CD4-positive, alpha-beta T cell treated with Interleukin-21 for 1 hour (primary cell): ENCODE measurements at regions not wholly inside any gene's neighbourhood (a gene's known extent, or its start where the extent isn't known, plus 50 kb on each side); places are given as distances from the start of the nearest gene placed in this dataset.
A peak's percentile ranks its signal among the peaks of the same experiment; 100 is the strongest.

Source experiments
- DNase-seq: peaks from one replicate; pipeline ENCODE4 v3.0.0-alpha.2; 2020

DNA sequence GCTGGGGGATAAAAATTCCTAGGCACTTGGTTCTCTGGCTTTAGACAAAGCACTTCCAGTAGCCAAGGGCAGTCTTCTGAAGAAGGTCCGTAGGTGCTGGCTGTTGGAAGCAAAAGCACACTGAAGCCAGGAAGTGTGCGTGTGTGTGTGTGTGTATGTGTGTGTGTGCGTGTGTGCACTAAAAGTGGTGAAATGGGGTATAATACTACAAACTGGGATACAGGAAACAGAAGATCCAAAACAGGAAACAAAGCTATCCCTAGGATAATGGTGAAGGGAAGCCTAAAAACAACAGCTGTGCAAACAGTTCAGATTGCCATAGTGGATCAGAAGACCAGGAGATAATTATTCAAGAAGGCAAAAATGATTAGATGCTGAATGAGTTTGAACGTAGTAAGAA lies 103.4 kb downstream of the IL20RB start:
- DNase-seq, result no peak

DNA sequence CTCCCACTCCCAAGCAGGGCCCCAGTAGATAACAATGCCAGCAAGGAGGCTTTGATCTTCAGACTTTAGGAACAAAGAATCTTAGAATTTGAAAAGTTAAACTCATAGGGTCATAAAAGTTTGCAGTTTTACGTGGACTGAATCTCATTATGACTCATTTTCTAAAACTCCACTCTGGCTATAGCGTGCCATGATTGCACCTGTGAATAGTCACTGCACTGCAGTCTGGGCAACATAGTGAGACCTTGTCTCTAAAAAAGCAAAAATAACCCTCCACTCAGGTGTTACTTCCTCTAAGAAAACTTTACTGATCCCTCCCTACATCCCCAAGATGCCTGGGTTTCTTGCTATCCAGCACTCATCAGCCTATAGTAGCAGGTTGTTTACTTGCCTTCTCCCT lies 104.5 kb downstream of the IL20RB start:
- no peak for DNase-seq

DNA sequence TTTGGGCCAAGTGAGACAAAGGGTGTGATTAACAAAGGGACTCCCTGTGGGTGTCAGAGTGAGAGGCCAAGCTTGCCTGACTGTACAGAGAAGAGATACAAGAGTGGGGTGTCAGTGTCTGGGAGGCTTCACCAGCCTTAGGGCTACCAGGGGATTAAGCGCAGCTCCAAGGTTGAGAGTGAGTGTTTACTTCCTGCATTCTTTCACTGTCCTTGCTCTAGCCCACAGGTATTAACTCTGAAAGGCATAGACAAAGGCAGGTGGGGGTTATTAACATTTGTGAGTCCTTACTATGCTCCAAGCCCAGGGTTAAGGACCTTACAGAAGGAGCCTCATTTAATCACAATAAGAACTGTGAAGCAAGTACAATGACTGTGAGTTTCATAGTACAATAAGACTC lies 107.6 kb downstream of the IL20RB start:
- no peak for DNase-seq

DNA sequence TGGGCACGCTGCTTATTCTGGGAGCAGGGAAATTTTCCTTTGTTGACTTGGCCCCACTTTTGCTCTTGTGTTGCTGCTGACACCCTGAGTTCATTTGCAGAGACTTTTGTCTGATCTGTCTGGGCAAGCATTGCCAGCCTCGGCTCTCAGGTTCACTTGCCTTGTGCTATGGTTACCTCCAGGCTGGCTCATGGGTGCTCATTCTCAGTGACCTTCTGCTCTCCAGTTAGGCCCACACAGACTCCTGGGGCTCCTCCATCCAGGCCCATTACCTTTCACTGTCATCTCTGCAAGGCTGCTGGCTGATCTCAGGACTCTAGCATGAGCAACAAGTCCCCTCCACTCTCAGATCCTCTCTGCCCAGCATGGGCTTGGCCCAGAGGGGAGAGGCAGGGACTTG lies 108.3 kb downstream of the IL20RB start:
- no peak for DNase-seq

DNA sequence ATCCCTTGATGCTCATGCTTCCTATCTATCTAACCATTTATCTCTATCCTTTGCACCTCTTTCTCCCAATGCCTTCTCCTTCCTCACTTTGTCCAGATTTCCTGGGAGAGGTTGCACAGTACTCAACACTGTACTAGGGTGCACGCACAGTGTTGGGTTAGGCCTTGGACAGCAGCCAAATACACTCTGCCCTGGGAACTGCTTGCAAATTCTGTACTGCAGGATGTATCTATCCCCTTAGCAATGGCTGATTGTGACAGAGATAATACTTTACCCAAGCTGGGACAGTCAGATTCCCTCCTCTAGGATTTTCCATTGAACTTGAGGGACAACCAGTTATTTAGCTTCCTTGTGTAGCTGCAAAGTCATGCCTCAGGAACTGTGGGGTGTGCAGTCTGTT lies 113.3 kb downstream of the IL20RB start:
- no peak for DNase-seq

DNA sequence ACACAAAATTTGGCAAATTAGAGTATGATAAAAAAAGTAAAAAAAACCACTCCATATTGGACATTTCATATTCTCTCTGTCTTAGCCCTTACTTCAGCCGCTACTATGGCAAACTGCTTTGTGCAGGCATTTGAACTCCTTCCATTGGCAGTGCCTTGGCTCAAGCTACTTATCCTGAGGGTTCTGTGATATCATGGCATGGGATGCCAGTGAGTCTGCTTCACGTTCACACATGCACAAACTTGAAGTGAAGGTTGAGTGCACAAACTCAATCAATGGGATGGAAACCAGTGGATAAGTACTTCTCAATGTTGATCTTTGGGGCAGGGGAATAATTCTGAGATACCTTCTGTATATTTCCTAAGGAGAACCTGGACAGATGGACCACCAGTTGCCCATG lies 117.2 kb downstream of the IL20RB start:
- DNase-seq, result no peak

DNA sequence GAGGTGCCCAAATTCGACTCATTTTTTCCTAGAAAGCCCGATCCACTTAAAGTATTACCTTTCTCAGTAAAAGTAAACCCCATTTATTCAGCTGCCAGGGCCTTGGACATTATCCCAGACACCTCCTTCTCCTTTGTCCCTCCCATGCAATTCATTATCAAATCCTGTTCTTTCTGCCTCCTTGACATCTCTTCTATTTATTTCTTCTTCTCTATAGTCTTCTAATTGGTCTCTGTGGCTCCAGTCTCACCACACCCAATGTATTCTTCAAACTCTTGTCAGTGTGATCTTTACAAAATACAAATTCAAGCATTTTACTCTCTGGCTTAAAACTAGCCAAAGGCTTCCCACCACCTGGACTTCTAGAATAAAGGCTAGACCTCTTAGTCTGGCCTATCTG lies 120.3 kb downstream of the IL20RB start:
- DNase-seq, result no peak

DNA sequence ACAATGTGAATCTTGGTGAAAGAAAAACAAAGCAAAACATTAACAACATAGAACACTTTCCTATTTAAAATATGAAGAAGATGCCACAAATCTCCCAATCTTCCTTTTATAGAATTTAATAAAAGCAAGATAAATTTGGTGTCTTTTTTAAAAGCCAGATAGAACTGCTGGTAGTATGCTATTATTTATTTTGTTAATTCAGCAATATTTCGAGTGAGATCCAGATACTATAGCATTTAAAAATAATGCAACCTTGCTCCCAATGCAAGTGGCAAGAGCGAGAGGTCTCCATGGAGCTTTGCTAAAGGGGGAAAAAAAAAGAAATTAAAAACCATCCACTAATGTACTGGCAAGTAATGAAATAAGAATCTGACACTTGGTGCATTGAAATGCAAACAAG lies 121.8 kb downstream of the IL20RB start:
- DNase-seq, result no peak

DNA sequence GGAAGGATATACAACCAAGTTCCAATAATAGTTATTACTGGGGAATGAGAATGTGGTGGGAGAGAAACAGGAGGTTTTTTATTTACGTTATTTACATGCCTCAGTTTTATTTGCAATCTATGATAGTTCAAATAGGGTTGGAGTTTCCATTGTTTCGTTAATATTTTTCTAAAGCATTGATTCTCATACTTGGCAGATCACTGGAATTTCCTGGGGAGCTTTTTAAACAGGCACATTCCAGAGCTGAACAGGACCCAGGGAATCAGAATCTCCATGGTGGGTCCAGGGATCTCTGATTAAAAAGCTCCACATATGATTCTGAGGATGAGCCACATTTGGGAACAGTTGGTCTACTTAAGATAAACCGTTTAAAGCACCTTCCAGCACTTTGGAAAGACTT lies 123.9 kb downstream of the IL20RB start:
- DNase-seq, result no peak

DNA sequence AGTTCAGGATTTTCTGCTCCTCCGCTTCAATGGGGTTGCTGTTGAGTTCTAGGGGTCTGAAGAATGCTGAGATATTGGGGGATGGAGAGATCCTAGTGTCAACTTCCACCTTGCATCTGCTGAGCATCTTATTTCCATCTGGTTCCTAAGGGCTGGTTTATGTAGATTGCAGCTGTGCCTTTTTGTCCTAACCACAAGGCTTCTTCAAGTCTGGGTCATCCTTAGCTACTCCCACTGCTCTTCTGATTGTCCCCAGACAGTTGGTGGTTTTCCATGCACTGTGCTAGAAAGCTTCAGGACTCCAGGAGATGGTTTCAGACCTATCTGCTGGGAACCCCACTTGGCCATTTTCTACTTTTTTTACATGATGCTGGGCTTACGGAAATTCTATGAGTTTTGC lies 125.0 kb downstream of the IL20RB start:
- DNase-seq, result no peak

DNA sequence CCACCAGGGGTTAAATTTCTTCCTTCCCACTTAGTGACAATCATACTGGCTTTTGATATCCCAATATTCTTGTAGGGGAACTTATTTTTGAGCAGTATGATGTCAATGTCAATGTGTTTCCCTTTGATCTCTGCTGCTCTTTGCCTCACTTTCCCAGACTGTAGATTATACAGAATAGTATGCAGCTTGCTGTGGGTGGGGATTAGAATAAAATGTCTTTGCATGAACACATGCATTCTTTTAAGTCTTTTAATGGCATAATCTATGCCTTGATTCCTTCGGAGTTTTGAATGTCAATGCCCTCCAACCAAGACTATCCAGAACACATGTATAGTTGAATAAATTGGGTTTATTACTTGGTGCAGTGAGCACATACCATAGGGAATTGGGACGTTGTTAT lies 125.5 kb downstream of the IL20RB start:
- DNase-seq, result no peak

DNA sequence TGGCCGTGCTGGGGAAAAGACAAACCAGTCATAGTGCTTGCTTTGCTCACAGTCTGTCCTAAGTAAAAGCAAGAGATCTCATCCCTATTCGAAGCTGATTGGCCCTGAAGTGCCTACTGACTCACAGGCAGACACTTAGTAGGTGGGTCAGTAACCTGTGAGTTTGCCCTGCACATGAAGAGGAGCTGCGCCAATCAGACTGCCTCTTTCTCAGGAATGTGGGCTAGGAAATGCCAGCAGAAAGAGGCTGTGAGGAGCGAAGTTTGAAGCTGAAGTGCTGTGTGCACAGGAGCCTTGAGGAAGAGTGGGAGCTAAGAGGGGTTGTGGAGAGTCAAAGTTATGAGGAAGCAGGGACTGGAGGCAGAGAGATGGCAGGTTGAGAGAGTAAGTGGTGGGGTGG lies 126.8 kb downstream of the IL20RB start:
- DNase-seq, result no peak

DNA sequence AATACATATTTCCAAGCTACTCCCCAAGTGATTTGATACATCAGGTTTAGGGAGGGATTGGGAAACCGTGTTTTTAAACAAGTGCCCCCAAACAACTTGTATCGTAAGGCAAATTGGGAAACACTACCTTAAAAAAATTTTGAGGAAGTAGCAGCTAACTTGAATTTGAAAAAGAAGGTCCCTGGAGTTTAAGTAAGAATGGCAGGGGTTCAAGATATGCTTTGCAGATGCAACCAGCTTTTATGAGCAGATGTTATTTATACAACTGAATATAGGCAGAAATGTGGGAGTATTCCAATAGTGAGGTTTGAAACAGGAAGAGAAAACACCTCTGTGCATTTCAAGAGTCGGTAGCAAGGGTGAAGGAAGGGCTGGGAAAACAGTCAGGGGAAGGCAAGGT lies 139.6 kb downstream of the IL20RB start:
- no peak for DNase-seq

DNA sequence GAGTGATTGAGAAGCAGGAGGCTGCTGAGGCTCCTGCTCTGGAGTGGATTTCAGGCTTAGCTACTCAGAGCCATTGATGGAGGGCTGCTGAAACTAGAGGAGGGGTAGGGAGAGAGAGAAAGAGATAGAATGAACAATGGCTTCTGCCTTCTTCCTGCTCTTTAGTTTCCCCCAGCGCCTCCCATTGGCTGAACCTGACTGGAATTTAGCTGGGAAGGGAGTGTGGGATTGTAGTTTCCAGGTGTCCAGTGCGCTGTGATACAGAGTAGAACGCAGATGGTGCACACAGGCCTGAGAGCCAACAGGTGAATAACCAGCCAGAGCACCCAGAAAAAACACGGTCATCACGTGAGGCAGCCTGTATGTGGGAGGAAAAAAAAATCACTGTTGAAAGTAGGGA lies 140.1 kb downstream of the IL20RB start:
- no peak for DNase-seq

DNA sequence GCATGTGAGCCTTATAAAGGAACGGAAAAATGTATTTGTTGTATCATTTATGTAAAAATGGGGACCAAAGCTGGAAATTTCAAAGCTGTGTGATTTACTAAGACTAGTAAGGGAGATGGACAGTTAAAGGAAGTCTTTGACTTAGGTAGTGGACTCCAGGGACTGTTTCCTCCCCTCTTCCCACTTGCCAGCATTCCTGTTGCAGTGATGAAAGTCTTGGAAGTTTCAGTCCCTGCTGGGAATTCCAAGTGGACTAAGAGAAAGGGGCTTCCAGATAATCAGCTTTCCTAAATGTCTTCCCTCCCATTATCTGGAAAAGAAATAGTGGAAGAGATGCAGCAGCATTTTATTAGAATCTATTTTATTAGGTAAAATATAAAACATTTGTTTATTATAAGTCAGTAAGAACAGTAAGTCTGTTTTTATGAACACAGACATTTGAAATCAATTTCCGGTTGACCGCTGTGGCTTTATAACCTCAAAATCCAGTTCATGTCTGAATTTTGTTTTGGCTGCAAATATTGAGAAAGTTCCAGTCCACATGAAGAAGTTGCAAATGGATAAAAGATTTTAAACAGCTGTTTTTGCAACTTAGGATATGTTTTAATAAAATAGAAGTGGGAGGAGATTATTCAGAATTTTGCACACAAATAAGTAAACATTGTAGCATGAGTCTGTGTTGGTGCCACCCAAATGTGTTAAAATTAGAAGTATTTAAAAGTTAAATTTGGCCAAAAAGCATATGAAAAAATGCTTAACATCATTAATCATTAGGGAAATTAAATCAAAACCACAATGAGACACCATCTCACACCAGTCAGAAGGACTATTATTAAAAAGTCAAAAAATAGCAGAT lies 141.8 kb downstream of the IL20RB start:
- no peak for DNase-seq

DNA sequence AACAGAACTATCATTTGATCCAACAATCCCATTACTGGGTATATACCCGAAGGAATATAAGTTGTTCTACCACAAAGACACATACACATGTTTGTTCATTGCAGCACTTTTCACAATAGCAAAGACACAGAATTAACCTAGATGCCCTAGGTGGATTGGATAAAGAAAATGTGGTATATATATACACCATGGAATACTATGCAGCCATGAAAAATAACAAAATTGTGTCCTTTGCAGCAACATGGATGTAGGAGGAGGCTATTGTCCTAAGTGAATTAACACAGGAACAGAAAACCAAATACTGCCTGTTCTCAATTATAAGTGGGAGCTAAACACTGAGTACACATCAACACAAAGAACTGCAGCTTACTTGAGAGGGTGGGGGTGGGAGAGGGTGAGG lies 142.5 kb downstream of the IL20RB start:
- DNase-seq, result no peak

DNA sequence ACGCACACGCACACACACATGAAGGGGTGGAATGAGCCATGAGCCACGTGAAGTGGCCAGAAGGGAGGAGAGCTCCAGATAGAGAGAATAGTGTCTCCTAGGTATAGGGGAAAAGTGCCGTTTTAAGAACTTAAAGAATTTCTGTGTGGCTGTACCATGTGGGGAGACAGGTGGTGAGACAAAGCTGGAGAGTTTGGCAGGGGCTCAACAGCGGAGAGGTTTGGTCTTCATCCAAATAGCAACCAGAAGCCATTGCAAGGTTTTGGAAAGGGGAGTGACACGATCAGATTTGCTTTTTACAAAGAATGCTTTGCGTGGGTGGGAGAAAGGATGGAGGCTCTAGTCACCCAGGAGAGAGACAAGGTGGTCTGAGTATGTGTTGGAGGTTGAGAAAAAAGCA lies 146.0 kb downstream of the IL20RB start:
- DNase-seq, result no peak

DNA sequence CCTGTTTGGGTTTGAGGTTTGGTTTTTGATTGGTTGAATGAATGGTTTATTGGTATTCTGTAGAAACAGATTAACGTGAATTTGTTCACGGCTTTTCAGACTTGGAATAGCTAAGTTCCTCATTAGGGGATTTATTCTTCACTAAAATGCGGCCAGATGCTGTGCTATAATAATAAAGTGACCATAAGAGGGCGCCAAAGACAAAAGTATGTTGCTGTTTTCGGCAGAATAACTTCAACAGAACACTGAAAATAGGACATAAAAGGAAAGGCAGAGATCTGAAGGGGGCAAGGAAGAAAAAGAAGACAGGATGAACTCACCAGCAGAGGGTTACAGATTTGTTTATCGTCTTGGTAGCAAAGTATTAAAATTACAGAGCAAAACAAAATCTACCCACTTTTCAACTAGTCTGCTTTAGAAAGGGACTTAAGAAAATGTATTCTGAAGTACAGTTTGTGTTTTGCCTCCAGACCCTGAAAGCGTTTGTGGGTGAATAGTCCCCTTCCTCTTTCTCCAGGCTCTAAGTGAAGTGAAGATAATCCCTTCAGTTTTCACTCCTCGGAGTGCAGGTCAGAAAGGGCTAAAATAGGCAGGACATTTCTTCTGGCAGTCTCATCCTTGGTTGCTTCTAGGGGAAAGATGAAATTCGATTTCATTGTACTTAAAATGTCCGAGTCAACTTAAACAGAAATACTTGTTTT lies 147.6 kb downstream of the IL20RB start:
- peak; percentile 51 for DNase-seq

DNA sequence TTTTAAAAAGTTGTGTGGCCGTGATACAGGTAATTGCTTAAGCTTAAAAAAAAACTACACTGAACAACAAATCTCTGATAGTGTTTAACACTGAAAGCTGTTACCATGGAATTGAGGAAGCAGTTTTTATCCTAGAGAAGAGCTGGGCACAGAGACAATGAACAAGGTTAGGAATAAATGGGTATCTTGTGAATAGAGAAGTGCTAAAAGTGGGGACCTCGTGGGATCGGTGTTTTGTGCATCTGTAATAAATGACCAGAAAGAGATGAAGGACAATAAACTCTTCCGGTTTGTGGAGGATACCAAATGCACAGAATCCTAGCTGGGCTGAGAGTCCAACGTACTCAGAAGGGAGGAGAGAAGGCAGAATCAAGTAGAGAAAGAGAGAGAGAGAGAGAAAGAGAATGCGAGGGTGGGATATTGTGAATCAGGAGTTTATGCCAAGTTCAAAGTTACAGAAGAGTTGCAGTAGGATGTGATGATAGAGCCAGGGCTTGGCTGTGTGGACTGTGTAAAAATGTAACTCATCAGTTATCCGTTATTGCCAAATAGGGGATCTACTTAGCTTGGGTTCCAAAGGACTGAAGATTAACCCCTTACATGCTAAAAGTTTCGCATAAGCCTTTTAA lies 148.9 kb downstream of the IL20RB start:
- no peak for DNase-seq

DNA sequence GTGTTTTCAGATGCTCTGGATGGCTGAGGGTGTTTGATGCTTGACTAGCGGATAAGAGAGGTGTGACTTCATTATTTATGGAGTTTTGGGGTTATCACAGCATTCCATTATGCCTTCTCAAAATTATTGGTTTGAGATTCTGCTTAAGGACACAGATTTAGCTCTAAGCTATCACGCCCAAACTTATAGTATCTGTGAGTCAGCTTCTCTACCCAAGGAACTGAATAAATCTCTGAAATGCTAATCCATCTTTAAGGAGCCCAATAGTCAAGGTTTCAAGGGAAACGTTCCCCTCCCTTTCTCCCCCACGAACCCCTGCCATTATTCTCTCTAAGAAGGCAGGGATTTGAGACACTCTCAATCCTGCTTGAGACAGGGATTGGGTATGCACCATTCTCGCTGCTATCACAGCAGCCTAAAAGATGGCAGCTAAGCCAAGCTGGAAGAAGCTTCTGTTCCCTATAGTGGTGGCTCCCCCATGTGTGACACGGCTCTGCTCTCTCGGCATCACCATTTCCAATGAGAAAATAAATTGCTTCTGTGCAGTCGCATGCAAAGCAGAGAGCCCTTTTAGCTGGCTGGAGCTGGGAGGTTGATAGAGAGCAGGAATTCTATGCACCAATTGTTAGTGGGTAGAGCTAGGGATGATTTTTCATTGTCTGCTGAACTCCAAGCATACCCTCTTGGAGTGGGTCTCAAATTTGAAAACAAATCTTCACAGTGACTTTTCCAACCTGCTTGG lies 151.1 kb downstream of the IL20RB start:
- DNase-seq, result no peak

DNA sequence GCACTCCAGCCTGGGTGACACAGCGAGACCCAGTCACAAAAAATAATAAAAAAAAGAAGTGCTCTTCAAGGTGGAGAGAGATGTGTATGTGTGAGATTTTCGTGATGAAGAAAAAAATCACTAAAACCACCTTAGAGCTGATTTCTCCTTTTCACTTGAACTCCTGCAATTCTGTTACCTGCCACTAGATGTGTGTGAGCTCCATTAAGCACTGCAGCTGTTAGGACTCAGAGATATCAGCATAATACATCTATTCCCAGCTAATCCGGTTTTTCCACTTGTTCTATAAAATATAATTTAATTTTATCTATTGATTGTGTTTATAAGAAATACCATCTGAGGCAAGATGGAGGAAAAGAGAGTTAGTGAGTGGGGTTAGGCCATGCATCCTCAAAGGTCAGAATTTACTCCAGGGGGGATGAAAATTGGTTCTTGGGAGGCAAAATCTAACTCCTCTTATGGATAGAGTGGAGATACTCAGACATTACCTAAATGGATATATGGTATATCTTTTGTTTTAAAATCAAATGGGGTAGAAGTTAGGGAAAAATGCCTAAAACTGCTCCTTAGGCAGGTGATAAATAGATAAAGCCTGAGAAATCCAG lies 152.7 kb downstream of the IL20RB start:
- DNase-seq, result peak; percentile 6

DNA sequence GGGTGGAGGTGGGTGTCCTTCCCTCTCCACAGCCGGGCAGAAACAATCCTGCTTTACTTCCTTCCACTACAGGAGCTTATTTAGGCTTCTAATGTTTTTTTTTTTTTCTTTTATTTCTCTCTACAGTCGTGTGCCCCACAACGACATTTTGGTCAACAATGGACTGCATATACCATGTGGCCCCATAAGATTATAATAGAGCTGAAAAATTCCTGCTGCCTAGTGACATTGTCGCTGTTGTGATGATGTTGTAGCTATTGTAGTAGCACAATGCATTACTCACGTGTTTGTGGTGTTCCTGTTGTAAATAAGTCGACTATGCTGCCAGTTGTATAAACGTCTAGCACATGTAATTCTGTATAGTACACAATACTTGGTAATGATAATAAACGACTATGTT lies 153.7 kb downstream of the IL20RB start:
- DNase-seq, result no peak

DNA sequence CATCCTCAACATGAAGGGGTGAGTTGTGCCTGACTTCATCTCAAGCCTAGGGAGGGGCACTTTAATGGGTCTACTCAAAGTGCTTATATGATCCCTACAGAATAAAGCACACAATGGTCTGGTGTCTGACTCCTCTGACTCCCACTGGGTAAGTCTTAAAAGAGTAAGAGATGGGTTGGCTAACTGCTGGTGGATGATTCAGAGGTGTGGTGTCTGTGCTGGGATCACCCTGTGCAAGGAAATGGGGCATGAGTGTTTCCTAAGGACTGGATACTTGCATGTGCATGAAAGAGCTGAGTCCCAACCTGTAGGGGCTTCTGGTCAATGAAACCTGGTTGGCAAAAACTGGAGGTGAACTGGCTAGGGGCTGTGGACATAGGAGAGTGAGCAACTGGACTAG lies 158.8 kb downstream of the IL20RB start:
- DNase-seq, result no peak
